B cell (primary cell): ENCODE measurements at regions not wholly inside any gene's neighbourhood (a gene's known extent, or its start where the extent isn't known, plus 50 kb on each side); places are given as distances from the start of the nearest gene placed in this dataset.

Experiments
- ATAC-seq: fragments of 200-7000 bp; cut with Tn5 transposase; one replicate; pipeline ENCODE4 v1.10.0; 2021; ENCODE audit warnings: low read depth, mild to moderate bottlenecking, moderate number of reproducible peaks, moderate library complexity
- CTCF ChIA-PET: fragments of 350-600 bp; sonication (Branson Sonifier 250); formaldehyde crosslinking; loops from one replicate; lab custom pipeline; 2021; ENCODE audit warnings: antibody characterized with exemption, inconsistent platforms; lab: Charles Lee
- POLR2A ChIA-PET: fragments of 350-600 bp; sonication (Branson Sonifier 250); formaldehyde crosslinking; loops from one replicate; lab custom pipeline; 2021; ENCODE audit warnings: antibody characterized with exemption; lab: Charles Lee
- DNase-seq: peaks from one replicate; pipeline ENCODE4 v3.0.0; 2013
- H2AFZ ChIP-seq: 2 replicates; pipeline ENCODE4 v1.6.1; 2012; ENCODE audit warnings: mild to moderate bottlenecking, low read depth, low read length; ENCODE audit not compliant: insufficient read depth, poor library complexity, severe bottlenecking
- H3K27ac ChIP-seq, 2 donors: 1 replicate in 1 of 2; 2 replicates in 1 of 2; pipeline ENCODE4 v1.5.1; 2012 to 2013; ENCODE audit warnings: low read length in 2 of 2, mild to moderate bottlenecking in 2 of 2, moderate library complexity in 1 of 2
- H3K27me3 ChIP-seq, 4 experiments: fragments of 200-600 bp in 1 of 4; sonication (generic) in 1 of 4; replicated peaks in 1 of 4; 1 replicate in 2 of 4; 2 replicates in 2 of 4; pipeline versions ENCODE4 v1.6.1 to v1.7.0; 2013 to 2016; ENCODE audit warnings: low read length in 3 of 4, mild to moderate bottlenecking in 2 of 4, mixed read lengths in 1 of 4, moderate library complexity in 1 of 4; ENCODE audit not compliant: insufficient read depth in 4 of 4, control insufficient read depth in 3 of 4; ENCODE audit errors: control extremely low read depth in 1 of 4
- H3K36me3 ChIP-seq, 2 experiments: replicated peaks in 1 of 2; 1 replicate in 1 of 2; 2 replicates in 1 of 2; pipeline versions ENCODE4 v1.6.1 to v1.7.1; 2013; ENCODE audit warnings: low read length in 1 of 2; ENCODE audit not compliant: insufficient read depth in 2 of 2, control insufficient read depth in 1 of 2; ENCODE audit errors: control extremely low read depth in 1 of 2, extremely low read depth in 1 of 2
- H3K4me1 ChIP-seq, 2 donors: fragments of 200-600 bp in 1 of 2; sonication (generic) in 1 of 2; 1 replicate in 1 of 2; 2 replicates in 1 of 2; pipeline versions ENCODE4 v1.5.1 to v1.6.1; 2013 to 2017; ENCODE audit warnings: low read length in 2 of 2; ENCODE audit not compliant: control insufficient read depth in 2 of 2, insufficient read depth in 2 of 2
- H3K4me2 ChIP-seq: replicated peaks from 2 replicates; pipeline ENCODE3; 2012; ENCODE audit warnings: mild to moderate bottlenecking, low read depth, low read length; ENCODE audit not compliant: poor library complexity, severe bottlenecking
- H3K4me3 ChIP-seq, 5 experiments: fragments of 200-600 bp in 1 of 5; sonication (generic) in 1 of 5; 1 replicate in 3 of 5; 2 replicates in 2 of 5; pipeline versions ENCODE4 v1.5.1 to v1.7.0; 2011 to 2016; ENCODE audit warnings: low read length in 4 of 5, mild to moderate bottlenecking in 4 of 5, low read depth in 2 of 5, control low read depth in 1 of 5, moderate library complexity in 1 of 5; ENCODE audit not compliant: insufficient read depth in 1 of 5; ENCODE audit errors: control extremely low read depth in 1 of 5, extremely low read depth in 1 of 5
- H3K79me2 ChIP-seq: fragments of 200-600 bp; sonication (generic); one replicate; pipeline ENCODE4 v1.6.0; 2016; ENCODE audit warnings: low read length; ENCODE audit not compliant: control insufficient read depth, insufficient read depth
- H3K9ac ChIP-seq: fragments of 200-600 bp; sonication (generic); 2 replicates; pipeline ENCODE4 v1.6.1; 2017; ENCODE audit warnings: mild to moderate bottlenecking, low read length, moderate library complexity
- H3K9me3 ChIP-seq, 3 donors: one replicate each; pipeline versions ENCODE4 v1.6.1 to v1.7.1; 2013; ENCODE audit warnings: low read length in 2 of 3; ENCODE audit not compliant: control insufficient read depth in 2 of 3, insufficient read depth in 1 of 3; ENCODE audit errors: control extremely low read depth in 1 of 3
- H4K20me1 ChIP-seq: 2 replicates; pipeline ENCODE4 v1.6.0; 2012; ENCODE audit warnings: mild to moderate bottlenecking, low read length; ENCODE audit not compliant: insufficient read depth, control insufficient read depth, poor library complexity, severe bottlenecking
- H3K27ac Mint-ChIP-seq: one replicate; pipeline ENCODE4 v1.8.0; 2021; ENCODE audit warnings: mixed read lengths
- H3K27me3 Mint-ChIP-seq: one replicate; pipeline ENCODE4 v1.8.0; 2021; ENCODE audit warnings: mixed read lengths
- H3K4me1 Mint-ChIP-seq: one replicate; pipeline ENCODE4 v1.8.0; 2021; ENCODE audit warnings: mixed read lengths
- H3K4me3 Mint-ChIP-seq: one replicate; pipeline ENCODE4 v1.8.0; 2021; ENCODE audit warnings: mixed read lengths
- H3K9me3 Mint-ChIP-seq: one replicate; pipeline ENCODE4 v1.8.0; 2022; ENCODE audit warnings: mixed read lengths; ENCODE audit not compliant: insufficient read depth
- EZH2 ChIP-seq: IDR thresholded peaks from 2 replicates; pipeline ENCODE4 v1.6.1; 2012; ENCODE audit warnings: borderline replicate concordance, low read depth, mild to moderate bottlenecking, moderate library complexity, low read length; ENCODE audit not compliant: insufficient read depth, poor library complexity, severe bottlenecking
- WGBS: methylation state at CpG from one replicate; pipeline ENCODE4 v1.1.5; 2013; ENCODE audit warnings: missing lambda C conversion rate; ENCODE audit not compliant: insufficient coverage; 5-methylcytosine and 5-hydroxymethylcytosine counted together
- intact Hi-C: fragments of 100-400 bp; cut with micrococcal nuclease; formaldehyde crosslinking; loops from one replicate; pipeline ENCODE4 v1.10.0; 2022
- TF ChIP-seq, protein P1 (sequence below): fragments of 200-600 bp; IDR thresholded peaks from one replicate; pipeline ENCODE4 v1.8.0; 2022; ENCODE audit warnings: antibody characterized with exemption, mild to moderate bottlenecking

DNA sequence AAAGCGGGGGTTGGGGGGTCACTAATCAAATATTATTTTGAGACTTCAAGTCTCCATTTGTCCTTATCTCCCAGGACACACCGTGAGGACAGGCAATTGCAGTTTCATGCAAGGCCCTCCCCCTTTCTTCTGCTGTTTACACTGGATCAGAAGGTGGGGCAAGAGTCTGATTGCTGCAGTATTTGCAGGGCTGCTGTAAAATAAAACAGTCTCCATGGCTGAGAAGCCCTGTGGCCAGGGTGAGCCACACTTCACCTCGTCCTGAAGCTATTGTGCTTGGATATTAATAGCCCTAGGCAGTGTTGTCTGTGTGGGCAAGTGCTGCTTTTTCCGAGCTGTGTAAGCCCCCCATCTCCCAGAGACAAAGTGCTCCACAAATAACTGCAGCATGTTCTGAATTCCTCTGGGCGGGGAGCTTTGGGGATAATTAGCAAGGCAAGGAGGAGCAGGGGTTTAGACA is 187.4 kb upstream of the NTF3 start:
- intact Hi-C loops = no loop called here
- no peak overlapping the region for H3K4me3 Mint-ChIP-seq
- H3K27me3 Mint-ChIP-seq = no peaks in the 10 kb centered on the region
- Histone ChIP-seq H3K4me2 (no peak overlapping the region), H3K36me3 (no peaks in the 10 kb centered on the region), H3K27ac (no peak overlapping the region), H2AFZ (no peak overlapping the region), H3K79me2 (no peaks in the 10 kb centered on the region), H3K27me3 (peaks cover 0 to 6% (median 0%) of the 10 kb centered on the region in 4 experiments), H3K4me1 (no peaks in the 10 kb centered on the region), H3K9me3 (no peaks in the 10 kb centered on the region), H3K9ac (no peak overlapping the region), H3K4me3 (no peak overlapping the region), H4K20me1 (no peaks in the 10 kb centered on the region)
- DNase-seq = no peak
- CTCF ChIA-PET = no interaction called here
- H3K4me1 Mint-ChIP-seq = no peaks in the 10 kb centered on the region
- TF ChIP-seq, protein P1, sequence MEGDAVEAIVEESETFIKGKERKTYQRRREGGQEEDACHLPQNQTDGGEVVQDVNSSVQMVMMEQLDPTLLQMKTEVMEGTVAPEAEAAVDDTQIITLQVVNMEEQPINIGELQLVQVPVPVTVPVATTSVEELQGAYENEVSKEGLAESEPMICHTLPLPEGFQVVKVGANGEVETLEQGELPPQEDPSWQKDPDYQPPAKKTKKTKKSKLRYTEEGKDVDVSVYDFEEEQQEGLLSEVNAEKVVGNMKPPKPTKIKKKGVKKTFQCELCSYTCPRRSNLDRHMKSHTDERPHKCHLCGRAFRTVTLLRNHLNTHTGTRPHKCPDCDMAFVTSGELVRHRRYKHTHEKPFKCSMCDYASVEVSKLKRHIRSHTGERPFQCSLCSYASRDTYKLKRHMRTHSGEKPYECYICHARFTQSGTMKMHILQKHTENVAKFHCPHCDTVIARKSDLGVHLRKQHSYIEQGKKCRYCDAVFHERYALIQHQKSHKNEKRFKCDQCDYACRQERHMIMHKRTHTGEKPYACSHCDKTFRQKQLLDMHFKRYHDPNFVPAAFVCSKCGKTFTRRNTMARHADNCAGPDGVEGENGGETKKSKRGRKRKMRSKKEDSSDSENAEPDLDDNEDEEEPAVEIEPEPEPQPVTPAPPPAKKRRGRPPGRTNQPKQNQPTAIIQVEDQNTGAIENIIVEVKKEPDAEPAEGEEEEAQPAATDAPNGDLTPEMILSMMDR = no peak
- no peak for TF ChIP-seq EZH2
- POLR2A ChIA-PET = no interaction called here
- no peak for ATAC-seq
- WGBS = 73% methylated on average over 3 of the region's 5 CpGs
- no peak overlapping the region for H3K27ac Mint-ChIP-seq
- H3K9me3 Mint-ChIP-seq = no peaks in the 10 kb centered on the region

DNA sequence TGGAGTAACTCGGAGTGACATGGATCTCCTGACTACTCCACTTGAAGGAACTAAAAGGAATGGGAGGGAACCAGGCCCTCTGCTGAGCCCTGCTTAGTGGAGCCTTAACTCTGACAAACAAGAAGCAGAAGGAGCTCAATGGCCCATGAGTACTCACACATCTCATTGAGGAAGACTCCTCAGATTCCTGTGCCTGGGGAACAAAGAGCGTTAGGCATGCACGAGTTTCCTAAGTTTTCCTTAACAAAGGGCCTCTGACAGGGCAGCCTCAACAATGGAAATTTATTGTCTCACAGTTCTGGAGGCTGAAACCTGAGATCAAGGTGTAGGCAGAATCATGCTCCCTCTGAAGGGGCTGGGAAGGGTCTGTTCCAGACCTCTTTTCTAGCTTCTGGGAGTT is 185.7 kb upstream of the NTF3 start:
- no peak for ATAC-seq
- no peaks in the 10 kb centered on the region for H3K79me2 ChIP-seq
- peaks cover 5% of the 10 kb centered on the region for H3K27me3 Mint-ChIP-seq
- H3K27me3 ChIP-seq = peaks cover 0 to 2% (median 0%) of the 10 kb centered on the region in 4 experiments
- no peak overlapping the region for H3K9ac ChIP-seq
- H2AFZ ChIP-seq = no peak overlapping the region
- no peaks in the 10 kb centered on the region for H4K20me1 ChIP-seq
- ChIA-PET CTCF (no interaction called here), POLR2A (no interaction called here)
- no peak overlapping the region for H3K27ac ChIP-seq
- TF ChIP-seq EZH2 = no peak
- TF ChIP-seq, protein P1 = no peak
- H3K4me2 ChIP-seq = no peak overlapping the region
- no peak overlapping the region for H3K4me3 Mint-ChIP-seq
- no peak for DNase-seq
- 63% methylated on average over 2 of the region's 3 CpGs for WGBS
- H3K9me3 Mint-ChIP-seq = no peaks in the 10 kb centered on the region
- H3K4me3 ChIP-seq = no peak overlapping the region
- H3K36me3 ChIP-seq = no peaks in the 10 kb centered on the region
- no peaks in the 10 kb centered on the region for H3K4me1 Mint-ChIP-seq
- intact Hi-C loops = no loop called here
- H3K27ac Mint-ChIP-seq = no peak overlapping the region
- H3K4me1 ChIP-seq = no peaks in the 10 kb centered on the region
- no peaks in the 10 kb centered on the region for H3K9me3 ChIP-seq
